H9 (cell line): ENCODE measurements at regions not wholly inside any gene's neighbourhood (a gene's known extent, or its start where the extent isn't known, plus 50 kb on each side); places are given as distances from the start of the nearest gene placed in this dataset.
A peak's percentile ranks its signal among the peaks of the same experiment; 100 is the strongest.

Experiments
- DNase-seq: peaks from one replicate; pipeline ENCODE4 v3.0.0-alpha.2; 2017
- H2AFZ ChIP-seq: one replicate; pipeline ENCODE4 v1.6.1; 2013; ENCODE audit warnings: mild to moderate bottlenecking, low read length, control low read depth, moderate library complexity
- H2AK5ac ChIP-seq: 2 replicates; pipeline ENCODE4 v1.6.1; 2013; ENCODE audit warnings: low read length, control low read depth, mixed read lengths; ENCODE audit not compliant: insufficient read length
- H2BK120ac ChIP-seq: one replicate; pipeline ENCODE4 v1.6.1; 2013; ENCODE audit warnings: low read depth, mild to moderate bottlenecking, low read length, control low read depth, inconsistent platforms; ENCODE audit not compliant: poor library complexity, severe bottlenecking
- H2BK12ac ChIP-seq: 2 replicates; pipeline ENCODE4 v1.6.1; 2013; ENCODE audit warnings: low read length, control low read depth, mixed read lengths, low read depth; ENCODE audit not compliant: insufficient read length
- H2BK15ac ChIP-seq: 2 replicates; pipeline ENCODE4 v1.6.1; 2013; ENCODE audit warnings: low read depth, low read length, control low read depth
- H2BK20ac ChIP-seq: one replicate; pipeline ENCODE4 v1.6.1; 2013; ENCODE audit warnings: low read depth, mild to moderate bottlenecking, low read length, control low read depth, inconsistent platforms; ENCODE audit not compliant: poor library complexity, severe bottlenecking
- H2BK5ac ChIP-seq: 2 replicates; pipeline ENCODE4 v1.6.1; 2013; ENCODE audit warnings: low read length, control low read depth, mixed read lengths; ENCODE audit not compliant: insufficient read length
- H3K14ac ChIP-seq: 2 replicates; pipeline ENCODE4 v1.6.1; 2013; ENCODE audit warnings: low read length, control low read depth; ENCODE audit not compliant: insufficient read depth
- H3K18ac ChIP-seq: 2 replicates; pipeline ENCODE4 v1.6.1; 2013; ENCODE audit warnings: low read depth, mild to moderate bottlenecking, mixed read lengths, low read length, control low read depth; ENCODE audit not compliant: insufficient read length
- H3K23ac ChIP-seq: 2 replicates; pipeline ENCODE4 v1.6.1; 2013; ENCODE audit warnings: low read length, control low read depth, mixed read lengths, low read depth; ENCODE audit not compliant: insufficient read length
- H3K23me2 ChIP-seq: 2 replicates; pipeline ENCODE4 v1.6.1; 2013; ENCODE audit warnings: low read depth, mild to moderate bottlenecking, mixed read lengths, low read length, control low read depth; ENCODE audit not compliant: insufficient read length, poor library complexity, severe bottlenecking
- H3K27ac ChIP-seq: 2 replicates; pipeline ENCODE4 v1.5.1; 2013; ENCODE audit warnings: low read length, control low read depth, mixed read lengths, low read depth; ENCODE audit not compliant: insufficient read length
- H3K27me3 ChIP-seq: 2 replicates; pipeline ENCODE4 v1.6.1; 2013; ENCODE audit warnings: low read length, control low read depth, inconsistent platforms; ENCODE audit not compliant: insufficient read depth
- H3K4ac ChIP-seq: 2 replicates; pipeline ENCODE4 v1.6.1; 2013; ENCODE audit warnings: low read depth, mild to moderate bottlenecking, control low read depth, inconsistent platforms, low read length, moderate library complexity
- H3K4me1 ChIP-seq: 2 replicates; pipeline ENCODE4 v1.6.1; 2013; ENCODE audit warnings: low read length, control low read depth, inconsistent platforms; ENCODE audit not compliant: insufficient read depth
- H3K4me2 ChIP-seq: 2 replicates; pipeline ENCODE4 v1.6.1; 2013; ENCODE audit warnings: low read length, control low read depth, mixed read lengths; ENCODE audit not compliant: insufficient read length, insufficient read depth
- H3K56ac ChIP-seq: 2 replicates; pipeline ENCODE4 v1.6.1; 2013; ENCODE audit warnings: low read depth, mild to moderate bottlenecking, mixed read lengths, low read length, control low read depth; ENCODE audit not compliant: insufficient read length
- H3K79me1 ChIP-seq: 2 replicates; pipeline ENCODE4 v1.6.1; 2013; ENCODE audit warnings: low read depth, mild to moderate bottlenecking, moderate library complexity, low read length, control low read depth, inconsistent platforms; ENCODE audit not compliant: insufficient read depth, poor library complexity, severe bottlenecking
- H3K79me2 ChIP-seq: 2 replicates; pipeline ENCODE4 v1.6.1; 2013; ENCODE audit warnings: low read length, control low read depth, inconsistent platforms; ENCODE audit not compliant: insufficient read depth
- H3K9ac ChIP-seq: 2 replicates; pipeline ENCODE4 v1.6.1; 2013; ENCODE audit warnings: low read length, control low read depth, mixed read lengths; ENCODE audit not compliant: insufficient read length; ENCODE audit errors: extremely low read depth
- H3K9me3 ChIP-seq: one replicate; pipeline ENCODE4 v1.6.1; 2013; ENCODE audit warnings: low read depth, low read length, inconsistent platforms; ENCODE audit not compliant: control insufficient read depth
- H3T11ph ChIP-seq: one replicate; pipeline ENCODE4 v1.6.1; 2013; ENCODE audit warnings: mild to moderate bottlenecking, low read length, control low read depth, inconsistent platforms
- H4K20me1 ChIP-seq: one replicate; pipeline ENCODE4 v1.6.1; 2013; ENCODE audit not compliant: control insufficient read depth, insufficient read length, insufficient read depth
- H4K5ac ChIP-seq: 2 replicates; pipeline ENCODE4 v1.6.1; 2013; ENCODE audit warnings: low read depth, mild to moderate bottlenecking, mixed read lengths, low read length, control low read depth; ENCODE audit not compliant: insufficient read length
- H4K8ac ChIP-seq: replicated peaks from 2 replicates; pipeline ENCODE4 v1.6.1; 2013; ENCODE audit warnings: low read length, control low read depth, mixed read lengths, low read depth; ENCODE audit not compliant: insufficient read length
- H4K91ac ChIP-seq: 2 replicates; pipeline ENCODE4 v1.6.1; 2013; ENCODE audit warnings: low read depth, mild to moderate bottlenecking, moderate library complexity, mixed read lengths, low read length, control low read depth; ENCODE audit not compliant: insufficient read length
- H3K27ac Mint-ChIP-seq, 3 experiments: 2 replicates in 2 of 3; 3 replicates in 1 of 3; pipeline ENCODE4 v1.8.0; 2020 to 2021; ENCODE audit warnings: mixed read lengths in 3 of 3, mild to moderate bottlenecking in 1 of 3, moderate library complexity in 1 of 3
- H3K27me3 Mint-ChIP-seq: 2 replicates; pipeline ENCODE4 v1.8.0; 2021; ENCODE audit warnings: low read depth, mild to moderate bottlenecking, moderate library complexity, mixed read lengths
- H3K36me3 Mint-ChIP-seq, 3 experiments: 2 replicates in 2 of 3; 3 replicates in 1 of 3; pipeline ENCODE4 v1.8.0; 2020 to 2021; ENCODE audit warnings: low read depth in 3 of 3, mixed read lengths in 3 of 3; ENCODE audit not compliant: insufficient read depth in 1 of 3
- H3K4me1 Mint-ChIP-seq, 2 experiments: 2 replicates each; pipeline ENCODE4 v1.8.0; 2020; ENCODE audit warnings: mixed read lengths in 2 of 2
- H3K4me3 Mint-ChIP-seq, 2 experiments: 2 replicates in 1 of 2; 3 replicates in 1 of 2; pipeline ENCODE4 v1.8.0; 2020 to 2021; ENCODE audit warnings: mild to moderate bottlenecking in 2 of 2, mixed read lengths in 2 of 2, moderate library complexity in 1 of 2
- H3K9me3 Mint-ChIP-seq, 2 experiments: 2 replicates in 1 of 2; 3 replicates in 1 of 2; pipeline ENCODE4 v1.8.0; 2020; ENCODE audit warnings: mild to moderate bottlenecking in 2 of 2, mixed read lengths in 2 of 2, moderate library complexity in 1 of 2
- CTCF ChIP-seq: fragments of 200-600 bp; sonication (generic); conservative IDR thresholded peaks from 3 replicates; pipeline ENCODE4 v1.8.0; 2021; ENCODE audit warnings: antibody characterized with exemption, mild to moderate bottlenecking
- WGBS: extraction: QIAGEN DNeasy Blood & Tissue Kit; methylation state at CpG from one replicate; pipeline ENCODE4 v1.1.7; 2013; ENCODE audit warnings: missing lambda C conversion rate, low lambda C conversion rate, mixed read lengths; ENCODE audit not compliant: insufficient read length; ENCODE audit errors: extremely low coverage; 5-methylcytosine and 5-hydroxymethylcytosine counted together

- no peak overlapping the region for H4K8ac ChIP-seq
- no peak overlapping the region for H3K14ac ChIP-seq
- H3K4me1 ChIP-seq, result no peaks in the 10 kb centered on the region
- H4K20me1 ChIP-seq, result no peaks in the 10 kb centered on the region
- H2AK5ac ChIP-seq, result no peak overlapping the region
- Mint-ChIP-seq H3K36me3 (no peaks in the 10 kb centered on the region), H3K27me3 (peaks cover 7% of the 10 kb centered on the region), H3K9me3 (no peaks in the 10 kb centered on the region), H3K4me1 (peaks cover 5 to 7% of the 10 kb centered on the region in 2 experiments), H3K4me3 (no peak overlapping the region), H3K27ac (no peak overlapping the region)
- no CpG with 5 or more reads among the region's 10 CpGs for WGBS
- no peaks in the 10 kb centered on the region for H3K23me2 ChIP-seq
- H3K56ac ChIP-seq, result no peak overlapping the region
- no peak overlapping the region for H3K9ac ChIP-seq
- H3K4ac ChIP-seq, result no peak overlapping the region
- no peak overlapping the region for H3K23ac ChIP-seq
- no peak overlapping the region for H3T11ph ChIP-seq
- no peaks in the 10 kb centered on the region for H3K79me1 ChIP-seq
- no peak overlapping the region for H2BK5ac ChIP-seq
- H2BK12ac ChIP-seq, result no peak overlapping the region
- H3K79me2 ChIP-seq, result no peaks in the 10 kb centered on the region
- no peak overlapping the region for H4K91ac ChIP-seq
- H2BK120ac ChIP-seq, result no peak overlapping the region
- no peak overlapping the region for H2BK20ac ChIP-seq
- no peaks in the 10 kb centered on the region for H3K27me3 ChIP-seq
- H4K5ac ChIP-seq, result no peak overlapping the region
- H3K27ac ChIP-seq, result no peak overlapping the region
- no peak overlapping the region for H3K18ac ChIP-seq
- peak; percentile 82 for DNase-seq
- no peaks in the 10 kb centered on the region for H3K9me3 ChIP-seq
- H2AFZ ChIP-seq, result no peak overlapping the region
- TF ChIP-seq CTCF, result peak; percentile 80
- H3K4me2 ChIP-seq, result no peak overlapping the region
- H2BK15ac ChIP-seq, result no peak overlapping the region; the same call in 1 of the 2 replicates
Observed at GRCh38 chr2:191555092-191555742, 122.7 kb upstream of the NABP1 start.
